CD14-positive monocyte (primary cell): ENCODE measurements at regions not wholly inside any gene's neighbourhood (a gene's known extent, or its start where the extent isn't known, plus 50 kb on each side); places are given as distances from the start of the nearest gene placed in this dataset.

ENCODE experiments used
- DNase-seq, 3 donors: peaks; one replicate each; pipeline ENCODE4 v3.0.0-alpha.2; 2011 to 2022
- H2AFZ ChIP-seq: 2 replicates; pipeline ENCODE4 v1.6.0; 2012; ENCODE audit warnings: mild to moderate bottlenecking, low read depth, low read length, inconsistent platforms; ENCODE audit not compliant: insufficient read depth, poor library complexity, severe bottlenecking
- H3K27ac ChIP-seq, 2 donors: 1 replicate in 1 of 2; 2 replicates in 1 of 2; pipeline ENCODE4 v1.5.1; 2012 to 2013; ENCODE audit warnings: low read length in 2 of 2, control low read depth in 1 of 2, inconsistent platforms in 1 of 2, low read depth in 1 of 2, mild to moderate bottlenecking in 1 of 2
- H3K27me3 ChIP-seq, 2 donors: one replicate each; pipeline versions ENCODE4 v1.6.0 to v1.6.1; 2011 to 2013; ENCODE audit warnings: low read length in 2 of 2; ENCODE audit not compliant: control insufficient read depth in 2 of 2, insufficient read depth in 2 of 2
- H3K36me3 ChIP-seq, 2 donors: replicated peaks in 1 of 2; 1 replicate in 1 of 2; 2 replicates in 1 of 2; pipeline versions ENCODE4 v1.5.1 to v1.6.1; 2012 to 2013; ENCODE audit warnings: low read length in 2 of 2, control low read depth in 1 of 2, inconsistent platforms in 1 of 2, mild to moderate bottlenecking in 1 of 2; ENCODE audit not compliant: insufficient read depth in 2 of 2, control insufficient read depth in 1 of 2
- H3K4me1 ChIP-seq, 2 donors: 1 replicate in 1 of 2; 2 replicates in 1 of 2; pipeline versions ENCODE4 v1.5.1 to v1.6.1; 2012 to 2013; ENCODE audit warnings: low read length in 2 of 2, control low read depth in 1 of 2, inconsistent platforms in 1 of 2, mild to moderate bottlenecking in 1 of 2, moderate library complexity in 1 of 2; ENCODE audit not compliant: insufficient read depth in 2 of 2, control insufficient read depth in 1 of 2
- H3K4me2 ChIP-seq: replicated peaks from 2 replicates; pipeline ENCODE3; 2012; ENCODE audit warnings: low read length, moderate library complexity, mild to moderate bottlenecking; ENCODE audit not compliant: poor library complexity, severe bottlenecking; ENCODE audit errors: extremely low read depth
- H3K4me3 ChIP-seq, 3 experiments: fragments of 200-600 bp in 1 of 3; sonication (generic) in 1 of 3; replicated peaks in 1 of 3; 1 replicate in 2 of 3; 2 replicates in 1 of 3; pipeline ENCODE4 v1.5.1; 2011 to 2013; ENCODE audit warnings: low read length in 3 of 3, mild to moderate bottlenecking in 3 of 3, control low read depth in 2 of 3, low read depth in 2 of 3, inconsistent platforms in 1 of 3, moderate library complexity in 1 of 3
- H3K79me2 ChIP-seq: 2 replicates; pipeline ENCODE4 v1.6.0; 2012; ENCODE audit warnings: mild to moderate bottlenecking, control low read depth, inconsistent platforms, low read length, moderate library complexity; ENCODE audit not compliant: insufficient read depth
- H3K9ac ChIP-seq: 2 replicates; pipeline ENCODE4 v1.6.0; 2017; ENCODE audit warnings: low read length, mild to moderate bottlenecking; ENCODE audit not compliant: insufficient read depth, poor library complexity, severe bottlenecking
- H3K9me3 ChIP-seq, 2 donors: replicated peaks in 1 of 2; 1 replicate in 1 of 2; 2 replicates in 1 of 2; pipeline versions ENCODE4 v1.5.1 to v1.6.1; 2012 to 2013; ENCODE audit warnings: low read length in 2 of 2, control low read depth in 1 of 2; ENCODE audit not compliant: control insufficient read depth in 1 of 2, insufficient read depth in 1 of 2
- H4K20me1 ChIP-seq: 2 replicates; pipeline ENCODE4 v1.6.0; 2012; ENCODE audit warnings: mild to moderate bottlenecking, low read length, control low read depth, moderate library complexity; ENCODE audit not compliant: insufficient read depth
- H3K27ac Mint-ChIP-seq, 7 donors: one replicate each; pipeline ENCODE4 v1.8.0; 2020; ENCODE audit warnings: mild to moderate bottlenecking in 7 of 7, mixed read lengths in 7 of 7, moderate library complexity in 6 of 7, inconsistent platforms in 2 of 7
- H3K27me3 Mint-ChIP-seq, 3 donors: one replicate each; pipeline ENCODE4 v1.8.0; 2021 to 2022; ENCODE audit warnings: low read depth in 3 of 3, mild to moderate bottlenecking in 3 of 3, mixed read lengths in 3 of 3, moderate library complexity in 3 of 3, inconsistent platforms in 1 of 3
- H3K36me3 Mint-ChIP-seq, 2 donors: one replicate each; pipeline ENCODE4 v1.8.0; 2020; ENCODE audit warnings: mixed read lengths in 2 of 2, inconsistent platforms in 1 of 2, mild to moderate bottlenecking in 1 of 2
- H3K4me1 Mint-ChIP-seq: one replicate; pipeline ENCODE4 v1.8.0; 2020; ENCODE audit warnings: mild to moderate bottlenecking, mixed read lengths
- H3K4me3 Mint-ChIP-seq, 2 donors: one replicate each; pipeline ENCODE4 v1.8.0; 2020; ENCODE audit warnings: mild to moderate bottlenecking in 2 of 2, mixed read lengths in 2 of 2, moderate library complexity in 1 of 2
- H3K9me3 Mint-ChIP-seq, 7 donors: one replicate each; pipeline ENCODE4 v1.8.0; 2020 to 2022; ENCODE audit warnings: mixed read lengths in 7 of 7, mild to moderate bottlenecking in 6 of 7, moderate library complexity in 6 of 7, inconsistent platforms in 2 of 7
- CTCF ChIP-seq: fragments of 200-600 bp; IDR thresholded peaks from one replicate; pipeline ENCODE4 v1.8.0; 2022; ENCODE audit warnings: antibody characterized with exemption, mild to moderate bottlenecking
- WGBS: methylation state at CpG from one replicate; pipeline ENCODE4 v1.1.5; 2013; ENCODE audit warnings: missing lambda C conversion rate; ENCODE audit not compliant: insufficient coverage; 5-methylcytosine and 5-hydroxymethylcytosine counted together
- intact Hi-C, 2 donors: fragments of 100-400 bp; cut with micrococcal nuclease; formaldehyde crosslinking; loops; one replicate each; pipeline versions ENCODE4 v1.15.0 to v1.15.1; 2023

DNA sequence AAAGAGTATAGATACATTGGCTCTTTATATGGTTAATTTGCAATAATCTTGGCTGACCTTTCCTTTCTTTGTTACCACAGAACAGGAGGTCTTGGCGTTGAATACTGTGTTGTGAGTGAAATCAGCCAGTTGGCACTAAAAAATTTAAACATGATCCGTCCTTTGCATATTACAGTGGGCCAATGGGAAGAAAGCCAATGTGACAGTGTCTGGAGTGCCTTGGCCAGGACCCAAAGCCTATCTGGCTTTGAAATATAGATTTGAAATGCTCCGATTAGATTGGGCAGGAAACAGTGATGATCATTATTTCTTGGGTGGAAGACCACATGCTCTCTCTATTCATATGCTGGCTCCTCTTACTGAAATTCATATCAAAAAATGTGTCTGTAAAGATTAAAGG is 339.6 kb upstream of the ANO3 start:
- Mint-ChIP-seq H3K4me1 (no peaks in the 10 kb centered on the region), H3K36me3 (no peaks in the 10 kb centered on the region)

GRCh38 chr11:25993016-25993415 is 338.9 kb upstream of the ANO3 start:
- no peak overlapping the region for H3K4me3 ChIP-seq
- H3K9ac ChIP-seq: no peak overlapping the region
- Mint-ChIP-seq H3K27me3 (peaks cover 0 to 1% (median 0%) of the 10 kb centered on the region in 3 donors), H3K4me3 (no peak overlapping the region), H3K9me3 (no peaks in the 10 kb centered on the region), H3K4me1 (no peaks in the 10 kb centered on the region), H3K27ac (no peak overlapping the region), H3K36me3 (no peaks in the 10 kb centered on the region)
- no peaks in the 10 kb centered on the region for H3K9me3 ChIP-seq
- no peaks in the 10 kb centered on the region for H3K27me3 ChIP-seq
- intact Hi-C loops: no loop called here
- no peak overlapping the region for H2AFZ ChIP-seq
- no peak for DNase-seq
- no peaks in the 10 kb centered on the region for H3K36me3 ChIP-seq
- H3K27ac ChIP-seq: no peak overlapping the region
- no peak for TF ChIP-seq CTCF
- H3K79me2 ChIP-seq: no peaks in the 10 kb centered on the region
- WGBS: 89% methylated on average over 2 of the region's 2 CpGs
- H3K4me1 ChIP-seq: no peaks in the 10 kb centered on the region
- H3K4me2 ChIP-seq: no peak overlapping the region
- no peaks in the 10 kb centered on the region for H4K20me1 ChIP-seq

More for the DNA sequence above, 339.6 kb upstream of the ANO3 start:
- Histone ChIP-seq H3K27ac (no peak overlapping the region), H3K4me3 (no peak overlapping the region), H3K79me2 (no peaks in the 10 kb centered on the region), H2AFZ (no peak overlapping the region), H3K27me3 (no peaks in the 10 kb centered on the region), H4K20me1 (no peaks in the 10 kb centered on the region), H3K4me1 (no peaks in the 10 kb centered on the region), H3K9ac (no peak overlapping the region), H3K4me2 (no peak overlapping the region), H3K9me3 (no peaks in the 10 kb centered on the region), H3K36me3 (no peaks in the 10 kb centered on the region)
- Mint-ChIP-seq H3K9me3 (no peaks in the 10 kb centered on the region), H3K4me3 (no peak overlapping the region), H3K27me3 (peaks cover 0 to 1% (median 0%) of the 10 kb centered on the region in 3 donors), H3K27ac (no peak overlapping the region)
- no peak for DNase-seq
- WGBS: 70% methylated on average over 2 of the region's 3 CpGs
- TF ChIP-seq CTCF: no peak
- intact Hi-C loops: no loop called here
